GM18951 (cell line): ENCODE measurements at regions not wholly inside any gene's neighbourhood (a gene's known extent, or its start where the extent isn't known, plus 50 kb on each side); places are given as distances from the start of the nearest gene placed in this dataset.
"Not testable (repeated sequence)": the region's sequence is repeated elsewhere in the genome, so short reads cannot be mapped to it uniquely, and the experiment has no call there.

Experiments
- POLR2A ChIP-seq: IDR thresholded peaks from 4 replicates; pipeline ENCODE4 v1.6.1; 2011; ENCODE audit warnings: mild to moderate bottlenecking; ENCODE audit not compliant: insufficient read length, insufficient read depth; ENCODE audit errors: extremely low read depth
- in situ Hi-C: fragments of 300-500 bp; cut with MboI; formaldehyde crosslinking; loops from one replicate; pipeline ENCODE4 v1.12.0; 2022; ENCODE audit warnings: low sequenced_read_pairs, mixed read lengths, inconsistent platforms; ENCODE audit not compliant: unreplicated experiment

GRCh38 chr5:126002222-126002897 is 420.8 kb upstream of the GRAMD2B start:
- TF ChIP-seq POLR2A = no peak
- in situ Hi-C loops = no loop called here

GRCh38 chr5:126003309-126003708 is 419.9 kb upstream of the GRAMD2B start:
- no peak for TF ChIP-seq POLR2A
- in situ Hi-C loops = no loop called here

- in situ Hi-C loops = no loop called here
- no peak for TF ChIP-seq POLR2A
Observed at GRCh38 chr5:126004636-126005035, 418.6 kb upstream of the GRAMD2B start.

- in situ Hi-C loops = no loop called here
- no peak for TF ChIP-seq POLR2A
Observed at GRCh38 chr5:126007841-126008240, 415.4 kb upstream of the GRAMD2B start.

GRCh38 chr5:126009566-126009965 is 413.6 kb upstream of the GRAMD2B start:
- TF ChIP-seq POLR2A = no peak
- in situ Hi-C loops = no loop called here

GRCh38 chr5:126011526-126011925 is 411.7 kb upstream of the GRAMD2B start:
- in situ Hi-C loops = not testable (repeated sequence)

- in situ Hi-C loops = no loop called here
- no peak for TF ChIP-seq POLR2A
Observed at GRCh38 chr5:126014676-126015075, 408.5 kb upstream of the GRAMD2B start.

- in situ Hi-C loops = no loop called here
- TF ChIP-seq POLR2A = no peak
Observed at GRCh38 chr5:126015235-126016181, 407.7 kb upstream of the GRAMD2B start.

- TF ChIP-seq POLR2A = no peak
- in situ Hi-C loops = no loop called here
Observed at GRCh38 chr5:126016256-126016655, 407.0 kb upstream of the GRAMD2B start.

GRCh38 chr5:126017096-126017495 is 406.1 kb upstream of the GRAMD2B start:
- TF ChIP-seq POLR2A = no peak
- in situ Hi-C loops = no loop called here

GRCh38 chr5:126020770-126021169 is 402.4 kb upstream of the GRAMD2B start:
- in situ Hi-C loops = no loop called here
- no peak for TF ChIP-seq POLR2A

GRCh38 chr5:126023994-126024441 is 399.2 kb upstream of the GRAMD2B start:
- in situ Hi-C loops = no loop called here
- TF ChIP-seq POLR2A = no peak

- in situ Hi-C loops = no loop called here
- no peak for TF ChIP-seq POLR2A
Observed at GRCh38 chr5:126027149-126027548, 396.1 kb upstream of the GRAMD2B start.

GRCh38 chr5:126027652-126028051 is 395.6 kb upstream of the GRAMD2B start:
- in situ Hi-C loops = no loop called here
- TF ChIP-seq POLR2A = no peak

GRCh38 chr5:126028336-126028735 is 394.9 kb upstream of the GRAMD2B start:
- in situ Hi-C loops = no loop called here
- no peak for TF ChIP-seq POLR2A

GRCh38 chr5:126029282-126029681 is 393.9 kb upstream of the GRAMD2B start:
- in situ Hi-C loops = not testable (repeated sequence)
